HL-60 (cell line): ENCODE measurements at regions not wholly inside any gene's neighbourhood (a gene's known extent, or its start where the extent isn't known, plus 50 kb on each side); places are given as distances from the start of the nearest gene placed in this dataset.

Experiments
- DNase-seq, 2 experiments: peaks; one replicate each; pipeline ENCODE4 v3.0.0-alpha.2; 2010 to 2020; ENCODE audit warnings: low read depth in 1 of 2, low spot score in 1 of 2
- H3K27ac ChIP-seq: fragments of 250-450 bp; sonication (Bioruptor Pico); replicated peaks from 2 replicates; pipeline ENCODE4 v1.5.1; 2020; ENCODE audit warnings: mild to moderate bottlenecking, moderate library complexity
- H3K27me3 ChIP-seq: fragments of 250-450 bp; sonication (Bioruptor Pico); 2 replicates; pipeline ENCODE4 v1.5.1; 2021; ENCODE audit warnings: mild to moderate bottlenecking, moderate library complexity; ENCODE audit not compliant: insufficient read depth, poor library complexity, severe bottlenecking
- H3K4me3 ChIP-seq: replicated peaks from 2 replicates; pipeline ENCODE4 v1.5.1; 2011; ENCODE audit warnings: mild to moderate bottlenecking, control low read depth, low read length; ENCODE audit not compliant: insufficient read depth
- GABPA ChIP-seq: IDR thresholded peaks from 2 replicates; pipeline ENCODE4 v1.6.1; 2012; ENCODE audit warnings: low read depth
- POLR2AphosphoS5 ChIP-seq: IDR thresholded peaks from 2 replicates; pipeline ENCODE4 v1.6.1; 2012; ENCODE audit warnings: low read depth
- REST ChIP-seq: IDR thresholded peaks from 2 replicates; pipeline ENCODE4 v1.6.1; 2012; ENCODE audit warnings: low read depth; ENCODE audit not compliant: insufficient replicate concordance
- SPI1 ChIP-seq: IDR thresholded peaks from 2 replicates; pipeline ENCODE4 v1.6.1; 2012; ENCODE audit warnings: low read depth, mild to moderate bottlenecking, borderline replicate concordance
- TF ChIP-seq, protein P1 (sequence below): IDR thresholded peaks from one replicate; pipeline ENCODE4 v1.5.1; 2011; ENCODE audit warnings: low read length, control low read depth, inconsistent platforms; ENCODE audit not compliant: insufficient read depth

DNA sequence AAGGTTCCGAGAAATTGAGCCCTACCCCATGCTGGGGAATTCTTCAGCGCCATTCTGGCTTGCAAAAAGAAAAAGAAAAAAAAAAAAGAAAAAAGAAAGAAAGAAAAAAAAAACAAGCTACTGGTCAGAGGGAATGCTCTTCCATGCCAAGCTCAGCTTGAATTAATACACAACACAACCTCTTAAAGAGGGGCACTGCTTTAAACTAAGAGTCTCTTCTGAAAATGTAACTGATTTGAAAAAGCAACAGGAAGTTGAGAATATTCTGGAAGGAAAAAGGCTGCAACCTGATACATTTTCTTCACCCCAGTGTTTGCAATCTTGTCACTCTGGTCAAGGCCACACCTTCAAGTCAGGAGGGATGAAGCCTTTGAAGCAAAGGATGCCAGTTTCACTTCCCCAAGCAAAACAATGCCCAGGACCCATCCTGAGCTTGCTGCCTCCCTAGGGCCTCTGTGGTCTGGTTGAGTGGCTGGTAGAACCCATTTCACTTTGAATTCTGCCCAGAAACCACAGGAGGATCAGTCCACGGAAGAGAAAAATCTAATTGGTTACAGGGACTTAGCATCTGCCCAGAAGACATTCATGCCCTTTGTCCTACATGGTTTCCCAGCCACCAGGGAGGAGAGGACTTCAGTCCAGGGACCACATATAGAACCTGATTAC lies 389.7 kb downstream of the SOX9 start:
- no peak for DNase-seq
- TF ChIP-seq, protein P1, sequence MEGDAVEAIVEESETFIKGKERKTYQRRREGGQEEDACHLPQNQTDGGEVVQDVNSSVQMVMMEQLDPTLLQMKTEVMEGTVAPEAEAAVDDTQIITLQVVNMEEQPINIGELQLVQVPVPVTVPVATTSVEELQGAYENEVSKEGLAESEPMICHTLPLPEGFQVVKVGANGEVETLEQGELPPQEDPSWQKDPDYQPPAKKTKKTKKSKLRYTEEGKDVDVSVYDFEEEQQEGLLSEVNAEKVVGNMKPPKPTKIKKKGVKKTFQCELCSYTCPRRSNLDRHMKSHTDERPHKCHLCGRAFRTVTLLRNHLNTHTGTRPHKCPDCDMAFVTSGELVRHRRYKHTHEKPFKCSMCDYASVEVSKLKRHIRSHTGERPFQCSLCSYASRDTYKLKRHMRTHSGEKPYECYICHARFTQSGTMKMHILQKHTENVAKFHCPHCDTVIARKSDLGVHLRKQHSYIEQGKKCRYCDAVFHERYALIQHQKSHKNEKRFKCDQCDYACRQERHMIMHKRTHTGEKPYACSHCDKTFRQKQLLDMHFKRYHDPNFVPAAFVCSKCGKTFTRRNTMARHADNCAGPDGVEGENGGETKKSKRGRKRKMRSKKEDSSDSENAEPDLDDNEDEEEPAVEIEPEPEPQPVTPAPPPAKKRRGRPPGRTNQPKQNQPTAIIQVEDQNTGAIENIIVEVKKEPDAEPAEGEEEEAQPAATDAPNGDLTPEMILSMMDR = no peak
- TF ChIP-seq GABPA (no peak), SPI1 (no peak), POLR2AphosphoS5 (no peak), REST (no peak)
- Histone ChIP-seq H3K27me3 (no peaks in the 10 kb centered on the region), H3K4me3 (no peak overlapping the region), H3K27ac (no peak overlapping the region)

DNA sequence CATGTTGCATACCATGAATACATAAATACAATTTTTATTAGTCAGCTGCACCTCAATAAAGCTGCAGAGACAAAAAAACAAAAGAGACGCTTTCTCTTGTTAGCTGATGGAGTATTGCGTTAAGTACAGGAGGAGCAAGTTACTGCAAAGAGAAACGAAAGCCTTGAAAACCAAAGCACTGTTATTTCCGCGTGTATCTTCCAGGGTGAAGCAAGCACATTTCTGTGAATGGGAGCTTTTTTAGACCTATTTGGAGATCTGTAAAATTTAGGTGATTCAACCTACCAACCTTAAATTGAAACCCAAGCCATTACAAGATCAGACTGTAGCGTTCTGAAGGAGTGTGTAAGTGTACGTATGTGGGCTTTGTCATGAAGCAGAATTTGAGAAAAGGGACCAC lies 390.4 kb downstream of the SOX9 start:
- no peak for TF ChIP-seq REST
- TF ChIP-seq GABPA = no peak
- Histone ChIP-seq H3K27ac (no peak overlapping the region), H3K4me3 (no peak overlapping the region), H3K27me3 (no peaks in the 10 kb centered on the region)
- DNase-seq = no peak

- no peak for DNase-seq
- no peaks in the 10 kb centered on the region for H3K27me3 ChIP-seq
- no peak overlapping the region for H3K4me3 ChIP-seq
- TF ChIP-seq, protein P1 = no peak
- TF ChIP-seq REST (no peak), SPI1 (no peak), POLR2AphosphoS5 (no peak), GABPA (no peak)
- H3K27ac ChIP-seq = no peak overlapping the region
Observed at GRCh38 chr17:72511874-72512273, 391.1 kb downstream of the SOX9 start.
